Prostate gland (tissue), 2 donors: ENCODE measurements at regions not wholly inside any gene's neighbourhood (a gene's known extent, or its start where the extent isn't known, plus 50 kb on each side); places are given as distances from the start of the nearest gene placed in this dataset.

Source experiments
- DNase-seq: peaks from one replicate; pipeline ENCODE4 v3.0.0-alpha.2; 2019; ENCODE audit warnings: low spot score
- H3K27ac ChIP-seq, 2 donors: fragments of 200-600 bp; sonication (generic); 2 replicates each; pipeline ENCODE4 v1.5.1; 2017 to 2019
- H3K27me3 ChIP-seq: fragments of 200-600 bp; sonication (generic); replicated peaks from 2 replicates; pipeline ENCODE4 v1.5.1; 2019; ENCODE audit not compliant: insufficient read depth
- H3K36me3 ChIP-seq, 2 donors: fragments of 200-600 bp; sonication (generic); 1 replicate in 1 of 2; 2 replicates in 1 of 2; pipeline versions ENCODE4 v1.5.1 to v1.8.1; 2017 to 2019
- H3K4me1 ChIP-seq: fragments of 200-600 bp; sonication (generic); replicated peaks from 2 replicates; pipeline ENCODE4 v1.5.1; 2019
- H3K4me3 ChIP-seq, 2 donors: fragments of 200-600 bp; sonication (generic); 2 replicates each; pipeline ENCODE4 v1.5.1; 2017 to 2019
- H3K9me3 ChIP-seq: fragments of 200-600 bp; sonication (generic); 2 replicates; pipeline ENCODE4 v1.5.1; 2017
- CTCF ChIP-seq, 4 experiments: fragments of 200-600 bp in 2 of 4; fragments of 450-650 bp in 2 of 4; sonication (generic) in 2 of 4; IDR thresholded peaks; 1 replicate in 3 of 4; 2 replicates in 1 of 4; pipeline ENCODE4 v1.5.1; 2016 to 2019; ENCODE audit warnings: antibody characterized with exemption in 4 of 4, mild to moderate bottlenecking in 2 of 4, moderate library complexity in 2 of 4
- POLR2A ChIP-seq: fragments of 450-650 bp; IDR thresholded peaks from one replicate; pipeline ENCODE4 v1.6.1; 2016; ENCODE audit warnings: antibody characterized with exemption, mild to moderate bottlenecking
- POLR2AphosphoS5 ChIP-seq: sonication (generic); formaldehyde crosslinking; IDR thresholded peaks from one replicate; pipeline ENCODE4 v1.6.1; 2017; ENCODE audit warnings: antibody characterized with exemption
- WGBS: methylation state at CpG from one replicate; pipeline ENCODE4 v1.1.5; 2018; 5-methylcytosine and 5-hydroxymethylcytosine counted together
- intact Hi-C: fragments of 100-400 bp; cut with DNase I; formaldehyde crosslinking; loops from one replicate; pipeline ENCODE4 v1.14.2; 2022

- intact Hi-C loops, result loop anchor here (2.0 kb wide), 1 partner anchor 31 kb away; no protein-coding TSS in a partner anchor
- 37% methylated on average over 14 of the region's 14 CpGs for WGBS
- Histone ChIP-seq H3K27me3 (no peaks in the 10 kb centered on the region), H3K36me3 (no peaks in the 10 kb centered on the region), H3K27ac (peak overlapping the region; percentile 84 to 91), H3K4me1 (peaks cover 20% of the 10 kb centered on the region), H3K4me3 (peak overlapping the region in 1 of 2 donors; percentile 7), H3K9me3 (no peaks in the 10 kb centered on the region)
- peak; percentile 92 for DNase-seq
- TF ChIP-seq POLR2AphosphoS5 (peak; percentile 81), POLR2A (peak; percentile 32), CTCF (IDR thresholded peaks at IDR 0.05) (no peak)
These were observed 95.0 kb downstream of the SNX5 start for GRCh38 chr20:17873410-17874270.

GRCh38 chr20:17872959-17873358 lies 95.6 kb downstream of the SNX5 start:
- intact Hi-C loops, result no loop called here
- Histone ChIP-seq H3K4me3 (no peak overlapping the region), H3K4me1 (peaks cover 20% of the 10 kb centered on the region), H3K27me3 (no peaks in the 10 kb centered on the region), H3K36me3 (no peaks in the 10 kb centered on the region), H3K9me3 (no peaks in the 10 kb centered on the region), H3K27ac (peak overlapping the region; percentile 84 to 91)
- no peak for TF ChIP-seq POLR2AphosphoS5
- 45% methylated on average over 5 of the region's 5 CpGs for WGBS
- no peak for DNase-seq

GRCh38 chr20:17872434-17872833 lies 96.2 kb downstream of the SNX5 start:
- H3K4me3 ChIP-seq, result no peak overlapping the region
- intact Hi-C loops, result no loop called here
- no peaks in the 10 kb centered on the region for H3K27me3 ChIP-seq
- H3K4me1 ChIP-seq, result peaks cover 20% of the 10 kb centered on the region
- no peaks in the 10 kb centered on the region for H3K36me3 ChIP-seq
- WGBS, result 70% methylated on average over 13 of the region's 13 CpGs
- no peaks in the 10 kb centered on the region for H3K9me3 ChIP-seq
- no peak overlapping the region for H3K27ac ChIP-seq
- TF ChIP-seq POLR2A (no peak), POLR2AphosphoS5 (no peak), CTCF (IDR thresholded peaks at IDR 0.05) (no peak)
- no peak for DNase-seq

GRCh38 chr20:17871886-17872285 lies 96.7 kb downstream of the SNX5 start:
- Histone ChIP-seq H3K9me3 (no peaks in the 10 kb centered on the region), H3K27me3 (no peaks in the 10 kb centered on the region), H3K4me3 (no peak overlapping the region), H3K4me1 (peaks cover 20% of the 10 kb centered on the region), H3K27ac (no peak overlapping the region), H3K36me3 (no peaks in the 10 kb centered on the region)
- no peak for DNase-seq
- TF ChIP-seq CTCF (IDR thresholded peaks at IDR 0.05) (no peak), POLR2AphosphoS5 (no peak), POLR2A (no peak)
- 70% methylated on average over 4 of the region's 4 CpGs for WGBS
- intact Hi-C loops, result no loop called here

GRCh38 chr20:17871181-17871580 lies 97.4 kb downstream of the SNX5 start:
- H3K9me3 ChIP-seq, result no peaks in the 10 kb centered on the region
- H3K36me3 ChIP-seq, result no peaks in the 10 kb centered on the region
- H3K27me3 ChIP-seq, result no peaks in the 10 kb centered on the region
- no peak for DNase-seq
- no peak overlapping the region for H3K4me3 ChIP-seq
- WGBS, result 49% methylated on average over 2 of the region's 2 CpGs
- no peak overlapping the region for H3K27ac ChIP-seq
- intact Hi-C loops, result no loop called here
- peaks cover 18% of the 10 kb centered on the region for H3K4me1 ChIP-seq
- TF ChIP-seq POLR2AphosphoS5, result no peak
- TF ChIP-seq CTCF (IDR thresholded peaks at IDR 0.05), result no peak
- no peak for TF ChIP-seq POLR2A
